ENCODE measurements at regions not wholly inside any gene's neighbourhood (a gene's known extent, or its start where the extent isn't known, plus 50 kb on each side); places are given as distances from the start of the nearest gene placed in this dataset.

DNA sequence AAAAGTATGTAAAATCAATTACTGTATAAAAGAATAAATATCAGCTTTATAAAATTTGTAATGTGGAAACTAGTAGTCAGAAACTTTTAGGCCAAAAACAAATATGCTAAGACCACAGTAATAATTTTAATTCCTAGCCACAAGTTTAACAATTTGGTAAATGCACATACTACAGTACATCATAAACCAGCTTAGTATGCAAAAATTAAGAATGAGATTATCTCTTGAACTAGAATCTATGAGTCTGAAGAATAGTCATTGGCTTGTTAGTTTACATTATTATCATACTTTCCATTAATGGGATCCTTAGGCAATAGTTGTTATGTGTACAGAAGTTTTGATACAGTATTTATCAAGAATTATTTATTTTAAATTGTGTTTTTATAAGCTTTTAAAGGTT is 491.9 kb upstream of the FSIP2 start:
- Histone ChIP-seq H3K4me3 (replicated peaks in 1 of 3; ENCODE audit: insufficient read depth in 1 of 3, low read depth in 1 of 3, low read length in 3 of 3) (no peak overlapping the region), H3K9ac (replicated peaks; ENCODE audit: extremely low read depth, insufficient read depth, low read length) (no peak overlapping the region), H2AFZ (ENCODE audit: low read depth, low read length) (no peak overlapping the region), H4K20me1 (replicated peaks; ENCODE audit: control insufficient read depth, extremely low read depth, insufficient read depth, low read length) (no peaks in the 10 kb centered on the region), H3K79me2 (ENCODE audit: control insufficient read depth, insufficient read depth, low read length) (no peaks in the 10 kb centered on the region), H3K9me3 (replicated peaks; ENCODE audit: control insufficient read depth, insufficient read depth, low read length) (no peaks in the 10 kb centered on the region), H3K27me3 (ENCODE audit: control insufficient read depth in 2 of 2, insufficient read depth in 2 of 2, low read length in 2 of 2) (no peaks in the 10 kb centered on the region), H3K4me2 (ENCODE audit: insufficient read depth, low read length) (no peak overlapping the region), H3K4me1 (ENCODE audit: control insufficient read depth, extremely low read depth, insufficient read depth, low read length) (no peaks in the 10 kb centered on the region), H3K36me3 (ENCODE audit: control insufficient read depth in 2 of 2, extremely low read depth in 1 of 2, insufficient read depth in 2 of 2, low read length in 2 of 2) (no peaks in the 10 kb centered on the region), H3K27ac (ENCODE audit: insufficient read depth, low read depth, low read length) (no peak overlapping the region), H3K9me1 (replicated peaks; ENCODE audit: control insufficient read depth, extremely low read depth, insufficient read depth, low read length) (no peaks in the 10 kb centered on the region)
- ChIA-PET CTCF (no interaction called here), POLR2A (no interaction called here)
- FAIRE-seq (no peak), DNase-seq (ENCODE audit: low read depth, low spot score) (no peak)
- BruUV-seq (replicated peaks) = no TSS peak
- intact Hi-C loops (cut with micrococcal nuclease) (no loop called here), dilution Hi-C loops (cut with MboI; ENCODE audit: extremely low pct_ligation_motif_present, low sequenced_read_pairs) (no loop called here)
- TF ChIP-seq POLR2A (IDR thresholded peaks at IDR 0.05; ENCODE audit: low read depth, low read length) (no peak), FOS (IDR thresholded peaks at IDR 0.05; ENCODE audit: borderline replicate concordance, insufficient read depth, low read length) (no peak), POLR2AphosphoS5 (IDR thresholded peaks at IDR 0.05; ENCODE audit: insufficient read depth, low read depth, low read length) (no peak), MYC (IDR thresholded peaks at IDR 0.05; ENCODE audit: low read depth, low read length) (no peak), GATA2 (IDR thresholded peaks at IDR 0.05; ENCODE audit: insufficient read depth, insufficient read length, low read depth, low read length) (no peak), JUN (IDR thresholded peaks at IDR 0.05; ENCODE audit: borderline replicate concordance, insufficient read depth, insufficient read length, low read depth) (no peak), EZH2 (IDR thresholded peaks at IDR 0.05; ENCODE audit: borderline replicate concordance, low read depth, low read length, severe bottlenecking) (no peak)
- TF ChIP-seq, protein P1, sequence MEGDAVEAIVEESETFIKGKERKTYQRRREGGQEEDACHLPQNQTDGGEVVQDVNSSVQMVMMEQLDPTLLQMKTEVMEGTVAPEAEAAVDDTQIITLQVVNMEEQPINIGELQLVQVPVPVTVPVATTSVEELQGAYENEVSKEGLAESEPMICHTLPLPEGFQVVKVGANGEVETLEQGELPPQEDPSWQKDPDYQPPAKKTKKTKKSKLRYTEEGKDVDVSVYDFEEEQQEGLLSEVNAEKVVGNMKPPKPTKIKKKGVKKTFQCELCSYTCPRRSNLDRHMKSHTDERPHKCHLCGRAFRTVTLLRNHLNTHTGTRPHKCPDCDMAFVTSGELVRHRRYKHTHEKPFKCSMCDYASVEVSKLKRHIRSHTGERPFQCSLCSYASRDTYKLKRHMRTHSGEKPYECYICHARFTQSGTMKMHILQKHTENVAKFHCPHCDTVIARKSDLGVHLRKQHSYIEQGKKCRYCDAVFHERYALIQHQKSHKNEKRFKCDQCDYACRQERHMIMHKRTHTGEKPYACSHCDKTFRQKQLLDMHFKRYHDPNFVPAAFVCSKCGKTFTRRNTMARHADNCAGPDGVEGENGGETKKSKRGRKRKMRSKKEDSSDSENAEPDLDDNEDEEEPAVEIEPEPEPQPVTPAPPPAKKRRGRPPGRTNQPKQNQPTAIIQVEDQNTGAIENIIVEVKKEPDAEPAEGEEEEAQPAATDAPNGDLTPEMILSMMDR (IDR thresholded peaks at IDR 0.05; ENCODE audit: extremely low read depth in 1 of 2, insufficient read depth in 1 of 2, low read depth in 1 of 2, low read length in 2 of 2) = no peak
- TF ChIP-seq, protein P2, sequence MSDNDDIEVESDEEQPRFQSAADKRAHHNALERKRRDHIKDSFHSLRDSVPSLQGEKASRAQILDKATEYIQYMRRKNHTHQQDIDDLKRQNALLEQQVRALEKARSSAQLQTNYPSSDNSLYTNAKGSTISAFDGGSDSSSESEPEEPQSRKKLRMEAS (IDR thresholded peaks at IDR 0.05; ENCODE audit: insufficient read depth, insufficient read length) = no peak

Measured in endothelial cell of umbilical vein (primary cell).